HG02623 (cell line): ENCODE measurements at regions not wholly inside any gene's neighbourhood (a gene's known extent, or its start where the extent isn't known, plus 50 kb on each side); places are given as distances from the start of the nearest gene placed in this dataset.

Experiments used
- ATAC-seq: cut with Tn5 transposase; IDR thresholded peaks from one replicate; pipeline ENCODE4 v1.9.1; 2021; ENCODE audit warnings: moderate library complexity; ENCODE audit not compliant: unreplicated experiment

- ATAC-seq: no peak
These were observed 657.4 kb downstream of the AJAP1 start for GRCh38 chr1:5311634-5312292.

GRCh38 chr1:5311147-5311546, 656.7 kb downstream of the AJAP1 start:
- ATAC-seq: no peak

GRCh38 chr1:5308249-5308648, 653.8 kb downstream of the AJAP1 start:
- no peak for ATAC-seq

GRCh38 chr1:5304702-5305101, 650.3 kb downstream of the AJAP1 start:
- ATAC-seq: no peak

GRCh38 chr1:5298376-5298775, 644.0 kb downstream of the AJAP1 start:
- no peak for ATAC-seq

- ATAC-seq: no peak
These were observed 643.5 kb downstream of the AJAP1 start for GRCh38 chr1:5297886-5298239.

- no peak for ATAC-seq
These were observed 642.9 kb downstream of the AJAP1 start for GRCh38 chr1:5297180-5297885.

- no peak for ATAC-seq
These were observed 642.3 kb downstream of the AJAP1 start for GRCh38 chr1:5296557-5297179.

- ATAC-seq: no peak
These were observed 641.7 kb downstream of the AJAP1 start for GRCh38 chr1:5296095-5296494.

- ATAC-seq: no peak
These were observed 637.5 kb downstream of the AJAP1 start for GRCh38 chr1:5291889-5292288.

GRCh38 chr1:5287178-5288150, 633.1 kb downstream of the AJAP1 start:
- ATAC-seq: no peak

- ATAC-seq: no peak
These were observed 631.8 kb downstream of the AJAP1 start for GRCh38 chr1:5286244-5286643.

GRCh38 chr1:5274527-5274926, 620.1 kb downstream of the AJAP1 start:
- no peak for ATAC-seq

GRCh38 chr1:5273280-5274003, 619.0 kb downstream of the AJAP1 start:
- no peak for ATAC-seq

- ATAC-seq: no peak
These were observed 617.9 kb downstream of the AJAP1 start for GRCh38 chr1:5272325-5272724.

GRCh38 chr1:5271264-5271663, 616.9 kb downstream of the AJAP1 start:
- ATAC-seq: no peak

GRCh38 chr1:5269901-5270300, 615.5 kb downstream of the AJAP1 start:
- no peak for ATAC-seq

GRCh38 chr1:5267603-5268235, 613.3 kb downstream of the AJAP1 start:
- ATAC-seq: no peak

- no peak for ATAC-seq
These were observed 611.1 kb downstream of the AJAP1 start for GRCh38 chr1:5265438-5266075.

GRCh38 chr1:5264476-5264875, 610.1 kb downstream of the AJAP1 start:
- ATAC-seq: no peak
